ENCODE measurements at regions not wholly inside any gene's neighbourhood (a gene's known extent, or its start where the extent isn't known, plus 50 kb on each side); places are given as distances from the start of the nearest gene placed in this dataset.

GRCh38 chr4:83692028-83692427 is 156.1 kb downstream of the GPAT3 start:
- no peak for DNase-seq
- WGBS, 2 donors, result 94 to 98% methylated on average over 1 of the region's 1 CpG
- Histone ChIP-seq H3K4me1 (no peaks in the 10 kb centered on the region), H3K9me3 (no peaks in the 10 kb centered on the region), H3K27me3 (no peaks in the 10 kb centered on the region), H3K4me3 (no peak overlapping the region), H3K36me3 (no peaks in the 10 kb centered on the region), H3K27ac (no peak overlapping the region)
- no peak for TF ChIP-seq EP300 (IDR thresholded peaks at IDR 0.05)
- intact Hi-C loops (cut with DNase I), result no loop called here

- Histone ChIP-seq H3K4me1 (no peaks in the 10 kb centered on the region), H3K27ac (no peak overlapping the region), H3K4me3 (no peak overlapping the region), H3K27me3 (no peaks in the 10 kb centered on the region), H3K9me3 (no peaks in the 10 kb centered on the region), H3K36me3 (no peaks in the 10 kb centered on the region)
- TF ChIP-seq POLR2AphosphoS5 (IDR thresholded peaks at IDR 0.05) (no peak), CTCF (IDR thresholded peaks at IDR 0.05) (no peak), EP300 (IDR thresholded peaks at IDR 0.05) (no peak), POLR2A (IDR thresholded peaks at IDR 0.05) (no peak)
- 60 to 66% methylated on average over 2 of the region's 2 CpGs for WGBS, 2 donors
- intact Hi-C loops (cut with DNase I), result no loop called here
- no peak for DNase-seq
These were observed 150.3 kb downstream of the GPAT3 start for GRCh38 chr4:83686166-83686565.

- H3K4me3 ChIP-seq, result no peak overlapping the region
- no peaks in the 10 kb centered on the region for H3K36me3 ChIP-seq
- no peak overlapping the region for H3K27ac ChIP-seq
- no peaks in the 10 kb centered on the region for H3K9me3 ChIP-seq
- TF ChIP-seq CTCF (IDR thresholded peaks at IDR 0.05) (no peak), POLR2A (IDR thresholded peaks at IDR 0.05) (no peak), POLR2AphosphoS5 (IDR thresholded peaks at IDR 0.05) (no peak), EP300 (IDR thresholded peaks at IDR 0.05) (no peak)
- no peak for DNase-seq
- no peaks in the 10 kb centered on the region for H3K4me1 ChIP-seq
- intact Hi-C loops (cut with DNase I), result no loop called here
- no peaks in the 10 kb centered on the region for H3K27me3 ChIP-seq
- 44 to 70% methylated on average over 1 of the region's 1 CpG for WGBS, 2 donors
These were observed 143.8 kb downstream of the GPAT3 start for GRCh38 chr4:83679692-83680091.

- H3K27me3 ChIP-seq, result no peaks in the 10 kb centered on the region
- H3K4me1 ChIP-seq, result no peaks in the 10 kb centered on the region
- no peak for DNase-seq
- H3K27ac ChIP-seq, result no peak overlapping the region
- no peaks in the 10 kb centered on the region for H3K36me3 ChIP-seq
- intact Hi-C loops (cut with DNase I), result no loop called here
- no peaks in the 10 kb centered on the region for H3K9me3 ChIP-seq
- WGBS, 2 donors, result 60 to 81% methylated on average over 3 of the region's 3 CpGs
- no peak overlapping the region for H3K4me3 ChIP-seq
- no peak for TF ChIP-seq POLR2A (IDR thresholded peaks at IDR 0.05)
These were observed 143.3 kb downstream of the GPAT3 start for GRCh38 chr4:83679254-83679653.

- no peaks in the 10 kb centered on the region for H3K4me1 ChIP-seq
- no peak overlapping the region for H3K27ac ChIP-seq
- no peak for TF ChIP-seq POLR2A (IDR thresholded peaks at IDR 0.05)
- TF ChIP-seq EP300 (IDR thresholded peaks at IDR 0.05), result no peak
- no peak for TF ChIP-seq POLR2AphosphoS5 (IDR thresholded peaks at IDR 0.05)
- TF ChIP-seq CTCF (IDR thresholded peaks at IDR 0.05), result no peak
- no peak overlapping the region for H3K4me3 ChIP-seq
- no peaks in the 10 kb centered on the region for H3K36me3 ChIP-seq
- intact Hi-C loops (cut with DNase I), result no loop called here
- no peaks in the 10 kb centered on the region for H3K27me3 ChIP-seq
- WGBS, 2 donors, result 88 to 90% methylated on average over 3 of the region's 3 CpGs
- DNase-seq, result no peak
- H3K9me3 ChIP-seq, result no peaks in the 10 kb centered on the region
These were observed 141.7 kb downstream of the GPAT3 start for GRCh38 chr4:83677656-83678055.

GRCh38 chr4:83664741-83665140 is 128.8 kb downstream of the GPAT3 start:
- H3K4me1 ChIP-seq, result no peaks in the 10 kb centered on the region
- no peaks in the 10 kb centered on the region for H3K36me3 ChIP-seq
- TF ChIP-seq POLR2A (IDR thresholded peaks at IDR 0.05), result no peak
- TF ChIP-seq CTCF (IDR thresholded peaks at IDR 0.05), result no peak
- no peak for TF ChIP-seq POLR2AphosphoS5 (IDR thresholded peaks at IDR 0.05)
- no peak for TF ChIP-seq EP300 (IDR thresholded peaks at IDR 0.05)
- DNase-seq, result no peak
- intact Hi-C loops (cut with DNase I), result no loop called here
- no peaks in the 10 kb centered on the region for H3K27me3 ChIP-seq
- no peaks in the 10 kb centered on the region for H3K9me3 ChIP-seq
- 66 to 72% methylated on average over 5 of the region's 5 CpGs for whole genome bisulfite sequencing, 2 donors
- H3K4me3 ChIP-seq, result no peak overlapping the region
- H3K27ac ChIP-seq, result no peak overlapping the region
